ENCODE measurements at regions not wholly inside any gene's neighbourhood (a gene's known extent, or its start where the extent isn't known, plus 50 kb on each side); places are given as distances from the start of the nearest gene placed in this dataset.

GRCh38 chr16:64659866-64660265 lies 462.0 kb downstream of the CDH11 start:
- TF ChIP-seq POLR2A (IDR thresholded peaks at IDR 0.05), result no peak
- TF ChIP-seq, protein P1, sequence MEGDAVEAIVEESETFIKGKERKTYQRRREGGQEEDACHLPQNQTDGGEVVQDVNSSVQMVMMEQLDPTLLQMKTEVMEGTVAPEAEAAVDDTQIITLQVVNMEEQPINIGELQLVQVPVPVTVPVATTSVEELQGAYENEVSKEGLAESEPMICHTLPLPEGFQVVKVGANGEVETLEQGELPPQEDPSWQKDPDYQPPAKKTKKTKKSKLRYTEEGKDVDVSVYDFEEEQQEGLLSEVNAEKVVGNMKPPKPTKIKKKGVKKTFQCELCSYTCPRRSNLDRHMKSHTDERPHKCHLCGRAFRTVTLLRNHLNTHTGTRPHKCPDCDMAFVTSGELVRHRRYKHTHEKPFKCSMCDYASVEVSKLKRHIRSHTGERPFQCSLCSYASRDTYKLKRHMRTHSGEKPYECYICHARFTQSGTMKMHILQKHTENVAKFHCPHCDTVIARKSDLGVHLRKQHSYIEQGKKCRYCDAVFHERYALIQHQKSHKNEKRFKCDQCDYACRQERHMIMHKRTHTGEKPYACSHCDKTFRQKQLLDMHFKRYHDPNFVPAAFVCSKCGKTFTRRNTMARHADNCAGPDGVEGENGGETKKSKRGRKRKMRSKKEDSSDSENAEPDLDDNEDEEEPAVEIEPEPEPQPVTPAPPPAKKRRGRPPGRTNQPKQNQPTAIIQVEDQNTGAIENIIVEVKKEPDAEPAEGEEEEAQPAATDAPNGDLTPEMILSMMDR (IDR thresholded peaks at IDR 0.05), result no peak

Measured in uterus (tissue), 2 donors.